Activated CD8-positive, alpha-beta memory T cell treated with anti-CD3 and anti-CD28 coated beads for 36 hours (primary cell): ENCODE measurements at regions not wholly inside any gene's neighbourhood (a gene's known extent, or its start where the extent isn't known, plus 50 kb on each side); places are given as distances from the start of the nearest gene placed in this dataset.
"Not testable (repeated sequence)": the region's sequence is repeated elsewhere in the genome, so short reads cannot be mapped to it uniquely, and the experiment has no call there.

Experiments
- CTCF ChIA-PET: fragments of 350-600 bp; sonication (Branson Sonifier 250); formaldehyde crosslinking; loops from one replicate; lab custom pipeline; 2021; ENCODE audit warnings: antibody characterized with exemption; lab: Charles Lee
- POLR2A ChIA-PET: fragments of 350-600 bp; sonication (Branson Sonifier 250); formaldehyde crosslinking; loops from one replicate; lab custom pipeline; 2021; ENCODE audit warnings: antibody characterized with exemption; lab: Charles Lee

DNA sequence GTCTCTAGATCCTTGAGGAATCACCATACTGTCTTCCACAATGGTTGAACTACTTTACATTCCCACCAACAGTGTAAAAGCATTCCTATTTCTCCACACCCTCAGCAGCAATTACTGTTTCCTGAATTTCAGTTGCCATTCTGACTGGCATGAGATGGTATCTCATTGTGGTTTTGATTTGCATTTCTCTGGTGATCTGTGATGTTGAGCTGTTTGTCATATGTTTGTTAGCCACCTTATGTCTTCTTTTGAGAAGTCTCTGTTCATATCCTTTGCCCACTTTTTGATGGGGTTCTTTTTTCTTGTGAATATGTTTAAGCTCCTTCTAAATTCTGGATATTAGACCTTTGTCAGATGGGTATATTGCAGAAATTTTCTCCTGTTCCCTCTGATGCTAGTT, 356.0 kb downstream of the IGSF11 start:
- POLR2A ChIA-PET, CTCF ChIA-PET: not testable (repeated sequence)

DNA sequence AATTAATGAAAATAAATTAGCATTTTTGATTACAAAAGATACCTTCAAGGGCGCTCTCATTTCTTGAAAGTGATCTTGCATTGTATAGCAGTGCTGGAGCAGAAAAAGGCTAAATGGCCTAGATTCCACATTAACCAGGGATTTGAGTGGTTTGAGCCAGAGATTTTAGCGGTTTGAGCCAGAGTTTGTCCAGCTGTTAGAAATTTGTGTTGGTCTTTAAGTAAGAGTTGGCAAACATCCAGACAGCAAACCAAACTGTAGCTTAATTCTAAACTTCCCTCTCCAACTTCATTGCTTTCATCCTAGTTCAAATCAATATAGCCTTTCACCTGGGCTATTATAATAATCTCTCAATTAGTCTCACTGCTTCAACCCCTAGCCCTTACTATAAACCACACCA, 351.7 kb downstream of the IGSF11 start:
- POLR2A ChIA-PET, result no interaction called here
- CTCF ChIA-PET, result no interaction called here

DNA sequence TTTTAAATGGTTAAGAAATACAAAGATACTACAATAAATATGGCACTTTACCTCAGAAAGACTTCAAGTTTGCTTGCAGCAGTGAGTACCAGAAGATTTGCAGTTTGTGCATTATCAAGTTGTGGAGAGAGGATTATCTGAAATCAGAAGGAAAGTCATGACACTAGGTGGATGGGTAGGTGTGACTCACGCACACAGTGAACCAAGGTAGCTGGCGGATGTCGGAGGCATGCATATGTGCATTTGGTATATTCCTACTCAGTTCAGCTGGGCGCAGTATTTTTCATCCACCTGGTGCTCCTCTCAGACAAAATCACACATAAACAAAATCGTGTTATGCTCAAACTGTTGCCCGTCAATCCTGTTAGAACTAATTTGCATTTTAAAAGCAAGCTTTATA, 351.0 kb downstream of the IGSF11 start:
- CTCF ChIA-PET, result no interaction called here
- POLR2A ChIA-PET, result no interaction called here

DNA sequence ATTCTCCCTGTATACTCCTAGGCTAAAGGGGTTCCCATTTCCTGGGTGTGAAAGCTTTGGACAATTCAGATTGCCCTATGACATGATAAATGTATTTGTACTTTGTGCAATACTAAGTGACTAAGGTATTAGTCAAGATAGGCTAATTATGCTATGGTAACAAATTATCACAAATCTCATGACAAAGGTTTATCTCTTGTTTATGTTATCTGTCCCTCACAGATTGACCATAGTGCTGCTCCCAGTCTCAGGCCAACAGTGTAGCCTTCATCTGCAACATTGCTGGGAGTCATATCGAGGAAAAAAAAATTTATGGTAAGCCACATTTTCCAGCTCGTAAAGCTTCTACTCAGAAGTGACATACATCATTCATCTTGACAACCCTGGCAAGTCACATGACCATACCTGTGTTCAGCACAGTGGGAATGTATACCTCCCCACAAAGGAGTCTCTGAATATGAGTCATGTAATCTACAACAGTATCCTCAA, 346.2 kb downstream of the IGSF11 start:
- ChIA-PET POLR2A (no interaction called here), CTCF (no interaction called here)

DNA sequence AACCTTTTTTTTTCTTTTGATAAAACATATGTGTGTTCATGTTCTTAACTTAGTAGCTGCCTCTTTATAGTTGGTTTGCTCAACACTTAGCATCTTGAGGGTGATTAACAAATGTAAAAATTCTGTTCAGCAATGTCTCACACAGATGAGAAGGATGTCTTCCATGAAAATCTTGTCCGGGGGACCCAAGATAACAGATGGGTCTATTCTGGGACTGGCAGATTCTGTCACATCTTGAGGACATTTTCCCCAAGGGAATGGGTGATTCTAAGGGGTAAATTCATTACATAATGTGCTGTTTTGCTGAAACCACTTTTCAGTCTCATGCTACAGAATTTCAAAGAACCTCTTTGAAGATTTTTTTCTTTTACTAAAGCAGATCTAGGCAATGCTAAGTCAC, 342.2 kb downstream of the IGSF11 start:
- ChIA-PET POLR2A (no interaction called here), CTCF (no interaction called here)

DNA sequence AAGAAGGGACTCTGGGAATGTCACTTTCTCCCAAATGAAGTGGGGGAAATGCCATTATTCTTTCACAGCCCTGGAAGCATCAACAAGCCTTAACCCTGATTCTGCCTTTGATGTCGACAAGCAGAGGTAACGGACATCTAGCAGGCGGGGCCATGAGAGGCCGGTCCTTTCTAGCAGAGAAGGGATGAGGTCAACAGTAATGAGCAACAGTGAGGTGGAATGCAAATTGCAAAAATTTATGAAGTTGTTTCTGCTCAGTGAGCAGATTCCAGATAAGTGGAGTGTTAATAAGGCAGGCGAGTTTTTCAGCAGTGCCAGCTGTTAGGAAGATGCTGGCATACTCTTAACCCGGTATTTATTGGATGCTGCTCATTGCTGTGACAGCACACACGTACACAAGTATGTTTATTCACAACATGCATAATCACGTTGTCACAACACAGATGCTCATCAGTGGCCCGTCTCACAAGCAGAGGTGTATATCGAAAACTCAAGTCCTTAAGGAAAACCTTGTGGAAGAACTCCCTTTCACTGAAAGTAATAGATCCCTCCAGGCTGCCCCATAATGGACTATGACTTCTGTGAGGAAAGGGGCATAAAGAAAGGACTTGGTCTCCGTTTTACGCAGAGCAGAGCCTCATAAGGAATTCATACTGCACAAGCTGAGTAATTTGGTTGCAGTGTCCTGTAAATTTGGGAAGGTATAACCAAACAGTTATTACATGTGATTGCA, 329.0 kb downstream of the IGSF11 start:
- CTCF ChIA-PET, result no interaction called here
- POLR2A ChIA-PET, result no interaction called here

DNA sequence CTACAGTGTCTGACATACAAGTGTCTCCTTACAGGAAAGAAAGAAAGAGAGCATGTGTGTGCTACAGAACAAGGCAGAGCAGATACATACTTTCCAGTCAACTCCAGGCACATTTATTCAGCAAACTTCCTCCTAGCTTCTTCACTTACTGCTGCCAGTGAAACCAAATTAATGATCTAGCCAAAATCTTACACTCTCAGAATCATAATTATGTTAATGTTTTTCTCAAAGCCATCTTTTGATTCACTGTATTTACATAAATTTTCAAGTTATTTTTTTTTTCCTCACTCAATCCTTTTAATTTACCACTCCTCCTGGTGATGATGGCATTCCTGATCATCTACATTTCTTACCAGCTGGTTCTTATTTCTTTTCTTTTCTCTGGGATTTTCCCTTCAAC, 326.7 kb downstream of the IGSF11 start:
- CTCF ChIA-PET, result no interaction called here
- POLR2A ChIA-PET, result no interaction called here

DNA sequence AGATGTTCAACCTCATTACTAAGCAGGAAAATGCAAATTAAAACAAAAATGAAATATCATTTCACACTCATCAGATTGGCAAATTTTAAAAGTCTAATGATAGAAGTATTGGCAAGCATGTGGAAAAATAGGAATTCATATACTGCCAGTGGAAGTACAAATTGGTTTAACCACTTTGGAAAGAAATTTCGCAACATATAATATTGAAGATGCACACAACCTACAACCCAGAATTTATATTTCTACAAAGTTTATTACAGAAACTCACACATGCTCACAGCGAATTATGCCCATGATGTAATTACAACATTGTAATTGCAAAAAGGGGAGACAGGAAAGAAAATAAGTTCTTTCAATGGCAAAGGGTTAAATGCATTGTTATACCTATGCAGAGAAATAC, 324.1 kb downstream of the IGSF11 start:
- POLR2A ChIA-PET, result no interaction called here
- CTCF ChIA-PET, result no interaction called here

DNA sequence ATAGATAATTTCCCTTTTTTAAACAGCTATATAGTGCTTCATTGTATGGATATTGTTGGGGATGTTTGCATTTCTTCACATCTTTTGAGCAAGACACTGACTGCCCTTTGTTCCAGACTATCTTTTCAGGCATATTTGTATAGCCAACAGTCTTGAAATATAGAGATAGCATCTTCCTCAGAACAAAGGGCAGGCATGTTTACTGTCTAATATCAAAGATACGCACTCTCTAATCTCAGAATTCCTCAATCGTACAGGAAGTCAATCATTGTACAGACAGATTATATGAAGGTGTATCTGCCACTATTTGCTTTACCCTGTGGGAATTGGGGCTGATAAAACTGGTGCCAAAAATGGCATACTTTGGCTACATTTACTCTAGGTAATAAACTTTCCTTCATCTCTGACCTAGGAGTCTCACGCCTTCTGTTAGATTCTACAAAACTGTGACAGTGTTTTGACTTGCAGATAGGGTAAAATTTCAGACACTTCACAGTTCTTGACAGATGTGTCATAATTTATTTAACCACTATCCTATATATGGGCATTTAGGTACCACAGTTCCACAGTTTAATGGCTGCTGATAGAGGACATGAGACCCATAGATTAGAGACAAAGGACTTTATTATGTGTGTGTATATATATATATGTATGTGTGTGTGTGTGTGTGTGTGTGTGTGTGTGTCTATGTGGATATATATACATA, 321.0 kb downstream of the IGSF11 start:
- ChIA-PET CTCF (no interaction called here), POLR2A (no interaction called here)

DNA sequence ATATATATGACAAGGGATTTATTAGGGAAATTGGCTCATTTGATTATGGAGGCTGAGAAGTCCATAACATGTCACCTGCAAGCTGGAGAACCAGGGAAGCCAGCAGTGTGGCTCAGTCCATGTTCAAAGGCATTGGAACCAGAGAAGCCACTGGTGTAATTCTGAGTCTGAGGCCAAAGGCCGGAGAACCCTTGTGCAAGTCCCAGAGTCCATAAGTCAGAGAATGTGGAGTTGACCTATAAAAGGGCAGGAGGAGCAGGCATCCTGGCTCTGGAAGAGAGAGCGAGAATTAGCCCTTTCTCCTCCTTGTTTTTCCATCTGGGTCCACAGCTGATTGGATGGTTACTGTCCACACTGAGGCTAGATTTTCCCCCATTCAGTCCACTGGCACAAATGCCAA, 319.8 kb downstream of the IGSF11 start:
- ChIA-PET CTCF (no interaction called here), POLR2A (no interaction called here)

DNA sequence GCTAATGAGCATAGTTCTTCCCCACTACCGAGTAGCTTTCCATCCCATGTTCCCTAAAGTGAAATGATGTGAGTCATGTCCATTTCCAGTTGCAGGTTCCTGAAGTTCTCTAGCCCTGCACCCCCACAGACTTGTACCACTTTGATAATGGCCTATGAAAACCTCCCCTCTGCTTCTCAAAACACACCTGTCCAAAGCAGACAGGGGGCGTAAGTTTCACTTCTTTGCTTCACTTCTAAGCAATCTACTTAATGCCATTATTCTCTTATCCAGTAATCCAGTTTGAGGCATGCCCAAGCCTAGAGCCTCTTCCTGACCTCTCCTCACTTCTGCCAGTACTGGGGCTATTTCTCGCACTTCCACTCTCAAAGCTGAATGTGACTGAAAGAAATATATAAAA, 305.1 kb downstream of the IGSF11 start:
- POLR2A ChIA-PET, result no interaction called here
- CTCF ChIA-PET, result no interaction called here

DNA sequence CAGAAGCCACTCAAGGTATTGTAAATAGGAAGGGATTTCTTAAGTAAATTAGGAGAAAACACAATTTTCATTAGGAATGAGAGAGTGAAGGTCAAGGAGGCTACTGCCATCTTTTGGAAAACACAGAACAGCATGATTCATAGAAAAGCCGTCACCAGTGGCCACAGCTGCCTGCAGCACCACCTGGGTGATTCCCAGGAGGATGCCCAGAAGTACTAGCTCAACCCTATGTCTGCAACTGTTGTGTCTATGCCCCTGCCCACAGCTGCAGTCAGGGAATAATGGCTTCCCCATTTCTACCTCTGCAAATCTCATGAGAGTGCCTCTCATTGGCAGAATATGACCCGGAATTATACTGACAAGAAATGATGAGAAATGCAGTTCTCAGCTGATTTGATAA, 300.0 kb downstream of the IGSF11 start:
- POLR2A ChIA-PET, result no interaction called here
- CTCF ChIA-PET, result no interaction called here

DNA sequence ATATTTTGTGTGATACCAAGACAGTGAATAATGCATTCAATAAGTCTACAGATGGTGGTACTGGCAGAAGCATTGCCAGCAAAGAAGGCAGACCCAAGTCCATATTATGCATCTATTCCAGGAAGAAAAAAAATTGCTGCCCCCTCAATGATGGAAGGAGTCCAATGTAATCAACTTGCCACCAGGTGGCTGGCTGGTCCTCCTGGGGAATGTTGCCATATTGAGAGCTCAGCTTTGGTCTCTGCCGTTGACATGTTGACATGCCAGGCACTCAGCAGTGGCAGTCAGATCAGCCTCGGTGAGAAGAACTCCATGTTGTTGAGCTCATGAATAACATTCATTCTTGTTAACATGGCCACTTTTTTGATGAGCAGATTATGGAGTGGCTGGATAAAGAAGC, 298.5 kb downstream of the IGSF11 start:
- ChIA-PET CTCF (no interaction called here), POLR2A (no interaction called here)

DNA sequence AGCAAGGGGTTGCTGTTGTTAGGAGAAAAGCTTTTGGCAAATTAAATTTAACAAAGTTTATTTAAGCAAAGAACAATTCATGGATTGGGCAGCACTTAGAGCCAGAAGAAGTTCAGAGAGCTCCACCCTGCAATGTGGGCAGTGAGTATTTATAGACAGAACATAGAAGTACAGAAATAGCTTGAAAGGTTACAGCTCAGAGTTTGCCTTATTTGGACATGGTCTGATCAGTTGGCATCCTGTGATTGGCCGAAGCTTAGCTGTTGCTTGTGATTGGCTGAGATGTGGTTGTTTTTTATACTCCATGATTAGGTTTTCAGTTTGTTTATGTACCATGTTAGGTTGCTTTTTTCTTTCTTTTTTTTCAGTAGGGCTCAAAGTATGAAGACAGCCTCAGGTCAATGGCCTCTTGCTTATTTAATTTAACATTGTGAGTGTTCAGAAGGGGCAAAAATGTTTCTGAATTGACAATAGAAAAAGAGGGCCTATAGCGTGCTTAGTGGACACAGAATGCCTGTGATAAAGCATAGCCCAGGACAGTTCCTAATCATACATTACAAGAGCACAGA, 293.8 kb downstream of the IGSF11 start:
- ChIA-PET CTCF (interaction anchor here (0.6 kb wide), 1 partner anchor 583 kb away, joined by 3 read pairs; no protein-coding TSS in a partner anchor), POLR2A (no interaction called here)

DNA sequence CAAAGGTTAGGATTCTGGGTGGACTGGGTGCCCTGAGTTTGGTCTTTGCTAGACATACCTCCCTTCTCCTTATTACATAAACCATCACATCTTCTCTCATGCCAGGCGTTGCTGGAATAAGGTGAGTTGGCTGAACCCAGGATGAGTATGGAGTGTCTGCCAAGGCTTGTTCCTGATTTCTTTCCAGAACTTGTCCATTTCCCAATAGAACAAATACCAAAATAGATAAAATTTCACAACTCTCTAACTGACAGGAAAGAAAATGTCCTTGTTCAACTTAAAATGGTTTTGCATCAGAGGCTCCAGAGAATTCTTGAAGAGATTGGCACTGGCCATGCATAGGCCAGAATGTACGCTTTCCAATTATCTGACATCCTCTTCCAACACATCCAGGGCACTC, 291.9 kb downstream of the IGSF11 start:
- CTCF ChIA-PET, result no interaction called here

DNA sequence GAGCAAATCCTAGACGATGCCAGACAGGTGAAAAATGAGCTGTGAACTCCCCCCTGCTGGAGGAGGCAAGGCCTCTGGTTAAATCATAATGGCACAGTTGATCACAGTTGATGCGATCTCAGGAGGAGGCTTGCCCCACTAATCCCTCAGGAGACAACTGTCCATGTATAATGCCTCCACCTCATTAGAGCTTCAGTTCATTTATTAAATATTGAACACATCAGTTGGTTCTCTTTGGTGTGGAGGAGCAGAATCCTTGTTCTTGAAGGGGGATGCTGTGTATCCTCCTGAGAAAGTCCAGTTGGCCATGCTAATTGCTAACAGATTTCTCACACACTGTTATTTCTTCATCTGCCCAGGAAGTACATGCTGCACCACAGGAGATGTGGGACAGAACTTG, 290.5 kb downstream of the IGSF11 start:
- CTCF ChIA-PET, result no interaction called here

More for the DNA sequence above, 291.9 kb downstream of the IGSF11 start:
- POLR2A ChIA-PET, result no interaction called here

DNA sequence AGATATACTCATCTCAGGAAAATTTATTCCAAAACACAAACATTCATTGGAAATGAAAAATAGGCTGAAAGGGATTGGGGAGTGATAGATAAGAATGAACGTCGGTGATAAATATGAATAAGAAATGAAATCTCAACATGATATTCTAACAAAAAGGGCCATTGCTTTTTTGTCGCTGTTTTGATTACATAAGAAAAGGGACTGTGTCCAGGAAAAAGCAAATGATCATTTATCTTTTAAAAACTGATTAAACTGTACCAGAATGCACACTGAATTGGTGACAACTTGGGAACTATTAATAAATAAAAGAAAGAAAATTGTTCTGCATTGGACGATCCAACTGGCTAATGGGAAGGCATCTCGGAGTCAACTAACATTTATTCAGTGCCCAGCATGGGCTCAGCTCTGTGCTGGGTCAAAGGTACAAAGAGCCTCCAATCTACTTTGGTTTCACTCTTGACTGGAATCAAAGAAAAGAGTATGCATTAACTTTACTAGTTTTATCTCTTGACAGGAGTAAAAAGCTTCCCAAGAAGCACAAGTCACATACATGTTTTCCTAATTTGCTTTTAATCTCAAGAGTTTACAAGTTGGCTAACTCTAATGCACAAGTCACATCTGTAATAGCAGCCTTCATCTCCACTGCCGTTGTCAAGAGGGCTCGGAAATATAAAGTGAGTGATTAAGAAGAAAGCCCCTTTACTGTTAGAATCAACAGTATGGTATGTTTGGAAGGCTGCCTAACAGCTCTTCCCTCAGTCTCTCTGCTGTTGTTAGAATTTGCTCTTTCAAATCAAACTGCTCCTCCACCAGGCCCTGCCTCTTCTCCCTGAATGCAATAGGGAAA, 280.0 kb downstream of the IGSF11 start:
- ChIA-PET POLR2A (no interaction called here), CTCF (no interaction called here)

More for the DNA sequence above, 290.5 kb downstream of the IGSF11 start:
- POLR2A ChIA-PET, result no interaction called here

DNA sequence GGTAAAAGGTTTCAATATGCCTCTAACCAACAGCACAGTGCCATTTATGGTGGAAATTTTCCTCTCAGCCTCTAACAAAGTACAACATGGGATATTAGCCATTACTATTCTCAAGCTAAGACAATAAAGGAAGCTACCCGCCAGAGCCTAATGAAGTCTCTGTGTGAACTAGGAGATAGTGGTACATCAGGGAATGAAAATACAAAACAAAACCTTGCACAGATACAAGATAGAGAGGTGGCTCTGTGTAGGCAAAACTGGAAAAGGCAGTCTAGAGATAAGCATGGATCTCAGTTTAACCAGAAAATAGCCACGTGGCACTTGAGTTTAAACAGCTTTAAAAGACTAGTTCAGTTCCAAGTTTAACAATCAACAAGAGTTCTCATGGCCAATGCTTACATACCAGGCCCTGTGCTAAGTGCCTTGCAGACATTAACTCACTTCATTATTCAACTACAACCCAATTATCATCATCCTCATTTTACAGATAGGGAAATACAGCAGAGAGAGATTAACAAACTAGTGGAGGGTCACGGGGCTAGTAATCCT, 279.3 kb downstream of the IGSF11 start:
- CTCF ChIA-PET, result no interaction called here
- POLR2A ChIA-PET, result no interaction called here

DNA sequence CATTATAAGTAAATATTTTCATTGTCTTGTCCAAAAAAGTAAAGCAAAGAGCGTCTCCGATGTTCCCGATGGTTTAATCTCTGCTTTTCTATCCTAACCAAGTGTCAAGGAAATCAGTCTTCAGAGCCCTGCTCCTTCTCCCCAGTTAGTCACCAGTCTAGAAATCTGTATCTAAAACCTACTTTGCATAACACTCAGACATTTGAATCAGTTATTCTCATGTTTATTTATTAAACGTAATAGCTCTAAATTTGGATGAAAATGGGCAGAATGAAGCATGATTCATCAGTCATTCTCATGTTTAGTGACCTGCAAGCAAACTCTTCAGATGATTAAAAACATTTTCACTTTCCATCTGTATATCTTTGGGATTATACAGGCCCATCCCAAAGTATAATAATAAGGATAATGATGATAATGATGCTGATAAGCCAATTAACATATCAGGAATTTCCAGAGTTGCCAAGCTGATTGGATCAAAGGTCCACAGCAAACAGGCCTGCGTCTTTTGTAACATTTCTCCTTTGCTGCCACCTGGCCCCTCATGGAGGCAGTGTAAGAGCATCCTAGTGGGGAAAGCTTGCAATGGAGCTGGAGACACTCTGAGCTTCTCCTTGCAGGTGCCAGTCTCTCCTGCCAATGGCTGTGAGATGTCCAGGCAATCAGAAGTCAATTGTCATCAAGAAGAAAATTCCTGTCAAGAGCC, 273.9 kb downstream of the IGSF11 start:
- ChIA-PET POLR2A (no interaction called here), CTCF (no interaction called here)
